Fibroblast of villous mesenchyme (primary cell): ENCODE measurements at regions not wholly inside any gene's neighbourhood (a gene's known extent, or its start where the extent isn't known, plus 50 kb on each side); places are given as distances from the start of the nearest gene placed in this dataset.

Source experiments
- DNase-seq: peaks from one replicate; pipeline ENCODE4 v3.0.0-alpha.2; 2010; ENCODE audit warnings: low read depth
- H3K4me3 ChIP-seq: 2 replicates; pipeline ENCODE4 v1.5.1; 2011; ENCODE audit warnings: low read depth, mild to moderate bottlenecking, low read length
- TF ChIP-seq, protein P1 (sequence below): IDR thresholded peaks from 2 replicates; pipeline ENCODE4 v1.5.1; 2012; ENCODE audit warnings: low read depth, mild to moderate bottlenecking, low read length; ENCODE audit not compliant: insufficient read depth

GRCh38 chr18:25805323-25805722 is 285.1 kb downstream of the SS18 start:
- no peak overlapping the region for H3K4me3 ChIP-seq
- peak; percentile 68 for DNase-seq
- TF ChIP-seq, protein P1, sequence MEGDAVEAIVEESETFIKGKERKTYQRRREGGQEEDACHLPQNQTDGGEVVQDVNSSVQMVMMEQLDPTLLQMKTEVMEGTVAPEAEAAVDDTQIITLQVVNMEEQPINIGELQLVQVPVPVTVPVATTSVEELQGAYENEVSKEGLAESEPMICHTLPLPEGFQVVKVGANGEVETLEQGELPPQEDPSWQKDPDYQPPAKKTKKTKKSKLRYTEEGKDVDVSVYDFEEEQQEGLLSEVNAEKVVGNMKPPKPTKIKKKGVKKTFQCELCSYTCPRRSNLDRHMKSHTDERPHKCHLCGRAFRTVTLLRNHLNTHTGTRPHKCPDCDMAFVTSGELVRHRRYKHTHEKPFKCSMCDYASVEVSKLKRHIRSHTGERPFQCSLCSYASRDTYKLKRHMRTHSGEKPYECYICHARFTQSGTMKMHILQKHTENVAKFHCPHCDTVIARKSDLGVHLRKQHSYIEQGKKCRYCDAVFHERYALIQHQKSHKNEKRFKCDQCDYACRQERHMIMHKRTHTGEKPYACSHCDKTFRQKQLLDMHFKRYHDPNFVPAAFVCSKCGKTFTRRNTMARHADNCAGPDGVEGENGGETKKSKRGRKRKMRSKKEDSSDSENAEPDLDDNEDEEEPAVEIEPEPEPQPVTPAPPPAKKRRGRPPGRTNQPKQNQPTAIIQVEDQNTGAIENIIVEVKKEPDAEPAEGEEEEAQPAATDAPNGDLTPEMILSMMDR, result no peak

DNA sequence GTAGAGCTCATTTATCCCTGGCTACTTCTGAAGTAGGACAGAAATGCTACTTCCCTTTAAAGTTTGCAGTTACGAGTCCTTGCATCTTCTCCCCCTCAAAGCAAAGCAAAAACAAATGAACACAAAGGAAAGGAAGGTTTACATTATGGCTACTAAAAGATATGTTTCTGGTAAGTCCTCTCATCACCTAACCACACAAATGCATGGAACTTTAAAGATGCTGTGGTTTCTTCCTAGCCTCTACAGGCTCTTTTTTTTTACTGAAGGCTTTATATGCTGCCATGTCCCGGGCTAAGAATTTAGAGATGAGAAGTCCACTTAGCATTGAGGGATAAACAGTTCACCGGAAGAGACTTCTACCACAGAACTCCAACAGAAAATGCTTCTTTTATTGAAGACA is 291.2 kb downstream of the SS18 start:
- DNase-seq, result no peak
- TF ChIP-seq, protein P1, result no peak
- no peak overlapping the region for H3K4me3 ChIP-seq

- TF ChIP-seq, protein P1, result no peak
- no peak overlapping the region for H3K4me3 ChIP-seq
- DNase-seq, result no peak
Measured at GRCh38 chr18:25798046-25798445, 292.4 kb downstream of the SS18 start.

- no peak overlapping the region for H3K4me3 ChIP-seq
- TF ChIP-seq, protein P1, result no peak
- no peak for DNase-seq
Measured at GRCh38 chr18:25795213-25795612, 295.2 kb downstream of the SS18 start.

DNA sequence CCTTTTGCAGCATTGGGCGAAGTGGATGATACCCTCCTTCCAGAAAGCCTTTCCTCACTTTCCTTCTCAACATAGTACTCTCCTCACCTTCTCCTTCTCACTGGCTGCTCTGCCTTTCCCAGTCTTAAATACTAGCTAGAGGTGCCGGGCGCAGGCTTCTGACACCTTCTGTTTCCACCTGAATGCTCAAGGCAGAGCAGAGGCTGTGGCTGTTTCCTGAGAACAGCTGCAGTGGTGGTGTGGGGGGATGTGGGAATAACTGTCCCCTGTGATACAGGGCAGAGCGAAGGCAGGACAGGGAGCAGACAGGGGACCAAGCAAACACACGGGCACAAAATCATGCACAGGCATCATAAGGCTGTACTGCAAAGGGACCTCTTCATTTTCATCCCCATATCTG is 303.1 kb downstream of the SS18 start:
- DNase-seq, result no peak
- TF ChIP-seq, protein P1, result no peak
- no peak overlapping the region for H3K4me3 ChIP-seq

DNA sequence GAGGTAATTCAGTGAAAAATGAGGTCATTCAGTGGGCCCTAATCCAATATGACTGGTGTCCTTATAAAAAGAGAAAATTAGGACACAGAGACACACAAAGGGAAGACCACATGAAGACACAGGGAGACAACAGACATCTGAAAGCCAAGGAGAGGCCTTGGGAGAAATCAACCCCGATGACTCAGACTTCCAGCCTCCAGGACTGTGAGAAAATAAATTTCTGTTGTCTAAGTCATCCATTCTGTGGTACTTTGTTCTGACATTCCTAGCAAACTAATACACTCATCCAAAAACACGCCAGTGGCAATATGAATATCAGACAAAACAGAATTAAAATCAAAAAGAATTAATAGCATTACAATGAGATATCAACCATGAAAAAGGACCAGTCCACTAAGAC is 303.7 kb downstream of the SS18 start:
- no peak overlapping the region for H3K4me3 ChIP-seq
- TF ChIP-seq, protein P1, result no peak
- DNase-seq, result peak; percentile 43

GRCh38 chr18:25780105-25780504 is 310.3 kb downstream of the SS18 start:
- no peak for DNase-seq
- TF ChIP-seq, protein P1, result no peak
- H3K4me3 ChIP-seq, result no peak overlapping the region
